NCI-H510A (cell line): ENCODE measurements at regions not wholly inside any gene's neighbourhood (a gene's known extent, or its start where the extent isn't known, plus 50 kb on each side); places are given as distances from the start of the nearest gene placed in this dataset.

Source experiments
- DNase-seq: peaks from one replicate; lab custom pipeline; 2025; lab: John Stamatoyannopoulos, UW

- DNase-seq: no peak
Observed at GRCh38 chr3:94990952-94991705, 928.3 kb downstream of the NSUN3 start.

DNA sequence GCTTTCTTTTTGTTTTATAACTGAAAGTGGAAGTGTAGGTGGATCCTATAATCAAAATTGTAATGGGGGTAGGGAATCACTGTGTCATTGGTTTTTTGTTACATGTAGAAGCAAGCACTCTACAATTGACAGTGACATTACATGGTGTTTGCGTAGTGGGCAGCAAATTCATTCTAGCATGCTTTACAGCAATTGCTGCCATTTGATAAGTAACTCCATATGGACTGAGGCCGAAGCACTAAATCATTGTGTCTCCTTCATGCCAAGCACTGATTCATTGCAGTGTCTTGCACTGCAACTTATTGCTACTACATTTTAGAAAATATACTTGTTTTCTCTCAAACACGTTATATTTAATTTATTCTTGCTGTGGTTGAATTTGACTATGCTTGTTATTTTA, 933.9 kb downstream of the NSUN3 start:
- DNase-seq: no peak

DNA sequence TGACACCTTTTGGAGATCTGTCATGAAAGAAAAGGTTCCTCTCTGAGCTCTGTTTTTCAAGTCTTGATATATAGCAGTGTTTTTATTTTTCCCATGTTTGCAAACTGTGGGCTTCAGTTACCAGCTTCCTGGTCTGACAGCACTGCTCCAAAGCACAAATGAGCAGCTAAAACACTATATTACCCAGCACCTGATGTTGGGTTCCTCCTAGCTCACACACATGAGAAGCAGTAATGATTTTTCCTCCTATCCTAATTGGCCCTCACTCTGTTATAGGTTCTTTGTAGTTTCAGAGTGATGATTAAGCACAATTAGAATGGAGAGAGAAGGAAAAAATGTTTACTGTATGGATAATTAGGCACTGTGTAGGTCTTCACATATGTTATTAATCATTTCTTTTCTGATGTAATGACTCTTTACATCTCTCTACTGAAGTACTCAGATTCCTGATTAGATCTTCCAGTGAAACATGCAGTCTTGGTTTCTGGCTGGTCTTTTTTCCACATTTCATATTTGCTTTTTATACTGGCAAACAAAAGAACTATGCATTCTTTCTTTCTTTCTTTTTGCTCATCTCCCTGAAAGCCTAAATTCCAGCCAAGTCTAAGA, 939.7 kb downstream of the NSUN3 start:
- DNase-seq: no peak

DNA sequence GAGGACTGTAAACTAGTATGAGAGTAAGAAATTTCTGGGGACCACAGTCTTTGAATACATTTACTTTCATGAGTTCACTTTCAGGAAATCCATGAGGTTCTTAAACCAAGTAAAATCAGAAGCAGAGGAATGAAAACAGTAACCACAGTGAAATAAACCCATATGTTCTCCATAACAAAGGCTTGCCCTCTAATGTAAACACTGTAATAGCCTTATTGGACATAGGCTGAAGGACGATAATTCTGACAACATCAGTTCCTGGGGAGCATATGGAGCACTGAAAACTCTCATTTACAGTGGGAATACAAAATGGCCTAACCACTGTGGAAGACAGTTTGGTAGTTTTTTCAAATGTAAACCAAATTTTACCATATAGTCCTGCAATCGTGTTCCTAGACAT, 965.8 kb downstream of the NSUN3 start:
- DNase-seq: no peak

DNA sequence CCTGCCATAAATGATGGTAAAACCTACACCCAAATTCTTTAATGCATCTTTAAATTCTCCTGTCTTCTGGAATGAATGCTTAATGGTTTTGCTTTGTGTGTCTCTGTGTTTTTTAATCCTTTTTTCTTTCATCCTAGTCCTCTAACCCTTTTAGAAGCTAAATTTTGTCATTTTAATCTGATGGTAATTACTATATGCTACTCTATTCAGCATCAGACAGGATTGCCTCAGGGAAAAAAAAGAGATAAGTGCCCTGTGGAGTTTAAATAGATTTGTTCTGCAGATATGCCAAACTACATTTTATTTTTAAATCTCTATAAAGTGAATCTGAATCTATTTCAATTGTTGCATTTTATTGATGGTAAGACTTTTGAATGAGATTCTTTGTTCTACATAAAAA, 966.8 kb downstream of the NSUN3 start:
- no peak for DNase-seq

DNA sequence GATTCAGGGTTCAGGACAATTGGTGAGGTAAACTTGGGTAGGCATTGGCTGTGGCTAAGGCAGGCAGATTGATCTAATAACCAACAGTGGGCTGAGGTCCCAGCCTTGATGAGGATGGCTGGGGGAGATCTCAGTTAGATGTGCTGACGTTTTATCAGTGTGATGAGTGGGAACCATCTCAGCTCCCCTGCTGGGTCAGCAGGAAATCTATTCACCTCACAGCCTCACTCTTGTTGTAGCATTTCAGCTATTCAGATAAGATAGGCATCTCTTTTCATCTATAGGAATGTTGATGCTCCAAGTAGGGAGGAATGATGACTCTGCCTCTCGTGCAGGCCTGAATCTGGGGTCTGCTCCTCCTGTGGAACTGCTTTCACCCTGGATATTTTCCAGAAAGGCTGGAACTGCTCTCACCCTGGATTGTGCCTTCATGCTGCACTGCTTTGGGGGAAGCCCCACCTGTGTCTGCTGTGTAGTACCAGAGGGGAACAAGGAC, 973.7 kb downstream of the NSUN3 start:
- no peak for DNase-seq

DNA sequence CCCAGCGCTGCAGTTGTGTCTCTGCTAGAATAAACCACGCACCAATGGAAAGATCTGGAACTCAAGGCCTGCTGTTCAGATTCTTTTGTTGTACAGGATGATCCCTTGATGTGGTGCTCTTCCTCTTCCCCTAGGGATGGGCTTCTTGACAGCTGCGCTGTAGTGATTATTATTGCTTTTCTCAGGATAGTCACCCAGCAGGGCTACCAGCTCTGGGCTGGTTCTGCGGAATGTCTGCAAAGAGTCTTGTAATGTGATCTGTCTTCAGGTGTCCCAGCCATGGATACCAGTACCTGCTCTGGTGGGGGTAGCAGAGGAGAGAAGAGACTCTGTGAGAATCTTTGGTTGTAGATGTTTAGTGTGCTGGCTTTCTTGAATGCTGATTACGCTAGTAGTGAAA, 974.2 kb downstream of the NSUN3 start:
- DNase-seq: no peak

DNA sequence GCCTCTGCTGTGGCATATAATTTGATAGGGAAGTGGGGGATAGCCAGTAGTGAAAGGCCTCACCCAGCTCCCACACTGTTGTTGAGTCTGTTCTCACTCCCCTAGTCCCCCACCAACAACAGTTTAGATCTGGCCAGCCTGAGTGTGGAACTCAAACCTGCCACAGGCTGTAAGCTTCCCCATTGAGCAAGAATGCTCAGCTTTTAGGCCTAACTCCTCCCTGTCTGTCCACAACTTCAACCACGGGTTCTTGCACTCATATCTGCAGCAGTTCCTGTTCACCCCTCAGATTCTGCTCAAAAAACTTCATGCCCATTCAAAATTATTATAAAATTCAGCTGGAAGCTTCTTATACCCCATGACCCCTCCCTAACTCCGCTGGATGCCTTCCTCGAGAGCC, 975.1 kb downstream of the NSUN3 start:
- DNase-seq: no peak

DNA sequence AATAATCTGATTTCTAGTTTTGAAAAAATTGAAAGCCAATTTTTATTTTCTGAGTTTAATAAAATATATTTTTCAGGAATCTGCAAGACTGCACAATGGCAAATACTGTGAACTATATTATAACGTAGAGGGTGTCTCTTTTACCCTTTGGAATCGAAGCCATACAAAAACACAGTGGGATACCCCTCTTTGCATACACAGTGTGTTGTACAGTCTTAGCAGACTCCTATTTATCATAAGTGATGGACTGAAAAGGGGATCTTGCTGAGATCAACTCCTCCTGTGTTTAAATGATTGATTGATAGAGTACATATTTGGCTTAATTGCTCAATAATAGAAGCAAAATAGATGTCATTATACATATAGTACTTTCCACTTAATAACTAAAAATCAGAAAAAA, 981.2 kb downstream of the NSUN3 start:
- no peak for DNase-seq

- DNase-seq: no peak
Observed at GRCh38 chr3:95048564-95048963, 985.7 kb downstream of the NSUN3 start.

- no peak for DNase-seq
Observed at GRCh38 chr3:95049841-95050240, 987.0 kb downstream of the NSUN3 start.

- no peak for DNase-seq
Observed at GRCh38 chr3:95055288-95055687, 992.4 kb downstream of the NSUN3 start.

- no peak for DNase-seq
Observed at GRCh38 chr3:95082191-95082590, 1019.3 kb downstream of the NSUN3 start.

- no peak for DNase-seq
Observed at GRCh38 chr3:95084738-95085137, 1021.9 kb downstream of the NSUN3 start.

DNA sequence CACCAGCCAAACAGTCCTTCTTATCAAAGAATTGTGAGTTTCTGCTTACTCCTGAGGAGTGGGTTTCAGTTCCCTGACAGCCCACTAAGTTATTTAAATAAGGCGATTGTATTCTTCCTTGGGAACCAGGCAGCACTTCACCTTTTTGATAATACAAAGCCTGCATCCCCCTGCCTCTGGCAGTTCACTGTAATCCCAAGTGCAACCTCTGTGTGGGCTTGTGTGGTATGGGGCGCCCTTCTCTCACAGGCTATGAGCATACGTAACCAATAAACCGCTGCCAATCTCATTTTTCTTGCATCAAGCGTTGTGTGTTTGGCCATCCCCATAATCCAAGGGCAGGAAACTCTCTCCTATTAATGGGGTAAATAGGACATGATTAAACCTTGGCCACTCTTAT, 1025.6 kb downstream of the NSUN3 start:
- DNase-seq: no peak

DNA sequence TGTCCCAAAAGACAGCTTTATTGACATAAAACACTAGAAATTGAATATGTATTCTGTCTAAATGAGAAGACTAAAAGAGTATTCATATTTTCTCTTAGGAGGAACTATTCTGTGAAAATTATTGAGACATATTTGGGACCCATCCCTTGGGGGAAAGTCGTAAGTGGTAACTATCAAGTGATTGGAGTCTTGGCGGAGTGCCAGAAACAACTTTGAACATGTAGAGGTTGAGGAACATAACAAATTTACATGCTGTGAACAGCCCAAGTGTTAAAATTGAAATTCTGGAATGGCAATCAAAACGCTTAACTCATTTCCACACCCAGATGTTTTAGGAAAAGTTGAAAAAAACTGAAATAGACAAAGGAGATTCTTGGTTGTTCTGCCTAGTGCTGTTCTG, 1034.6 kb downstream of the NSUN3 start:
- DNase-seq: no peak

DNA sequence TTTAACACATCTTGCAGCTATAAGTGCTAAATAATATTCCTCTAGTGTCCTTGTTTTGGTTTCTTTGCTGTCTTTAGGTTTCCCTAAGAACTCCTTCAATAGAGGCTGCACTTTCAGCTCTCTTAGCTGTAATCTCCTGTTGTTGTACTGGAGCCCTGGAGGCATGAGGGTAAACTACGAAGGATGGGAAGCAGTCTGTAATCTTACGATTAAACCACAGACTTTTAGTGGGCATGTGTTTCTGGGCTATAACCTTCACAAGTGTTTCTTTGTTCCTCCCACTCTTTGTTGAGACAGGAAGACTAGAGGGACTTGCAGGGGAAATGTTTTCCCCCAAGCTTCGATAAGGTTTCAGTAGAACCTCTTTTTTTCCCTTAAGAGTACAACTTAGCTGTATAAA, 1058.1 kb downstream of the NSUN3 start:
- no peak for DNase-seq

DNA sequence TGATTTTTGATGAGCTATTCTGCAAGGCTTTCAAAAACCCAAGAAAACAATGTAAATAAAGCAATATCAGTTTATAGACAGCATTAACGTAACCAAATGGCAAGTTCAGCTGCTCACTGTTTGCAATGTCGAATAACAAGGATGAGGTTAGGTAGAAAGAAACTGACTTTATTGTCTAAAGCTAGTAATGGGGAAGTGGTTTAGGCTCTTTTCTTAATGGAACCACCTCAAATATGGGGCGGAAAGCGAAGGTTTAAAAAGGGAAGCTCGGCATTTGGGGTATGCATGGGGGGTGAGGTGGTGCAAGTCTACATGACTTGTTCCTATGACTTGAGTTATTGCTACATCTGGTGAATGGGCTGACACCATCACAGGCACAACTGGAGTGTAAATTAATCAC, 1060.2 kb downstream of the NSUN3 start:
- DNase-seq: no peak

DNA sequence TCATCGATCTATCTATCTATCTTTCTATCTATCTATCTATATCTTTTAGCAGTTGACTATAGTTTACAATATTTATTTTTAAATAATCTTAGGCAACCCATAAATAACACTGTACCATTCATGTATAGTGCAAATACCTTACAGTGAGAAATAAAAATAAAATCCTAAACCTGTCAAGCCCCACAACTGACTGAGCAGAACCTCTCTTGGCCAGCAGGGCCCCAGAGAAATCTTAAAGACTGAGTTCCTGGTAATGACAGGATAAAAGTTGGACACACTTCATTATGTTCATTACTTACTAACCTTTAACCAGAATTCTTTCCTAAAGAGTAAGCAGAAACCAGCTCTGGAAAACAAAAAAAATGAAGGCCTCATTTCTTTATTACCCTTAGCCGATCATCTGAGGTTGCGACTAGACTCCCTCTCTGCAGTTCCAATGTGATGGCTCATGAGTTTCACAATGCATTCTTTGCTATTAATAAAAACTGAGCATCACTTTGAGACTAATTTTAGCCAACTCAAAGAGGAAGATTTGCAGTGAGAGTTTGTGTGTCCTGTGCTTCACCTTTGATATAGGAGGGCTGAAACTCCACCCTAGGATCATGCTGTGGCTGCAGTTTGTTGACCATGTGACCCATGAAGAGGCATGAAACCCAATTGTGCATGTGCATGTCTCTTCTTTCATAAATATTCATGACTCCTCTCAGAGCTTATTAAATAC, 1072.0 kb downstream of the NSUN3 start:
- DNase-seq: no peak

DNA sequence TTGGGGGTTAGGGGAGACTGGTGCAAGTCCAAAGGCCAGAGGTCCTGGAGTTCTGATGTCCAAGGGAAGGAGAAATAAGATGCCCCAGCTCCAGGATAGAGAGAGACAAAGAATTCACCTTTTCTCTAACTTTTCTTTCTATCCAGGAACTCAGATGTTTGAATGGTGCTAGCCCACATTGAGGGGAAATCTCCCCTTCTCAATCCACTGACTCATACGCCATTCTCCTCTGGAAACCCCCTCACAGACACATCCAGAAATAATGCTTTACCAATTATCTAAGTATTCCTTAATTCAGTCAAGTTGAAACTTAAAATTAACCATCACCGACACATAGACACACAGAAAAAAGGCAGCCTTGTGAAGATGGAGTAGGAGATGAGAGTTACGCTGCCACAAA, 1085.2 kb downstream of the NSUN3 start:
- no peak for DNase-seq

GRCh38 chr3:95151590-95151989, 1088.7 kb downstream of the NSUN3 start:
- DNase-seq: no peak

- DNase-seq: no peak
Observed at GRCh38 chr3:95154766-95155165, 1091.9 kb downstream of the NSUN3 start.

DNA sequence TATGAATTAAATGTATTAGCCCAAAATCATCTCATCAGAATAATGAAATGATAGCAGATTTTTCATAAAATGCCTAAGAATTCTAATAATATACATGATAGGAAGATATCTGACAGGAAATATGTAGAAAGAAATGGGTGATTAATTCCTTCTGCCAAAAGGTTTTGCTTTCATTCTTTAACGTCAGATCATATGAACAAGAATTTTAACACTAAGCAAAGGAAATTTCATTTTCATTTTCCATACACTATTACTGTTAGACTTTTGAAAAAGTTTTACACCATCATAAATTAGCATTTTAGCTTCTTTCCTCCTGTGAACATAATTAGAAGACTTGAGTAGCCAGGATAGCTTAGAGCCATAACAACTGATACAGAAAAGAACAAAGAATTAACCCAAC, 1099.9 kb downstream of the NSUN3 start:
- DNase-seq: no peak
